Kidney epithelial cell (primary cell): ENCODE measurements at regions not wholly inside any gene's neighbourhood (a gene's known extent, or its start where the extent isn't known, plus 50 kb on each side); places are given as distances from the start of the nearest gene placed in this dataset.

ENCODE experiments used
- DNase-seq: peaks from one replicate; pipeline ENCODE4 v3.0.0-alpha.2; 2010; ENCODE audit warnings: low read depth
- H3K27me3 ChIP-seq: 2 replicates; pipeline ENCODE4 v1.6.0; 2011; ENCODE audit warnings: low read length; ENCODE audit not compliant: control insufficient read depth, insufficient read depth
- H3K36me3 ChIP-seq: 2 replicates; pipeline ENCODE4 v1.5.1; 2011; ENCODE audit warnings: low read length; ENCODE audit not compliant: control insufficient read depth, insufficient read depth
- H3K4me3 ChIP-seq: 2 replicates; pipeline ENCODE4 v1.5.1; 2011; ENCODE audit warnings: low read depth, mild to moderate bottlenecking, control low read depth, low read length
- TF ChIP-seq, protein P1 (sequence below): IDR thresholded peaks from 2 replicates; pipeline ENCODE4 v1.5.1; 2011; ENCODE audit warnings: mild to moderate bottlenecking, moderate library complexity, low read length, control low read depth, inconsistent platforms; ENCODE audit not compliant: insufficient read depth, poor library complexity, severe bottlenecking

DNA sequence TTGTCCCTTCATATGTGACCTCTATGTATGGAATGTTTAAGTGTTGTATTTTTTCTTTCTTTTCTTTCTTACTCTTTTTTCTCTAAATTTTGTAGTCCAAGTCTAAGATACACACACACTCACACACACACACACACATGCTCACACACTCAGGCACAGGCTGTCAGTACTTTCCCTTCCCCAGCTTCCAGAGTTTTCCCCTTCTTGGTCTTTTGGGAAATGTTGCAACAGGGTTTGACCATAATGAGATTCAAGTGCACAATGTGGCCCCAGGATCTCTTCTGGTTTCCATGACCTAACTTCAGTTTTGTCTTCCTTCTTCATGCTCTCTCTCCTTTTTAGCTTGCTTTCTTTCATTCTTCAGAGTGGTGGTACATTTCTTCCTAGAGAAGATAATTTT is 289.8 kb upstream of the FOXF1 start:
- no peak overlapping the region for H3K4me3 ChIP-seq
- peaks cover 3% of the 10 kb centered on the region for H3K27me3 ChIP-seq
- no peak for DNase-seq
- no peaks in the 10 kb centered on the region for H3K36me3 ChIP-seq
- TF ChIP-seq, protein P1, sequence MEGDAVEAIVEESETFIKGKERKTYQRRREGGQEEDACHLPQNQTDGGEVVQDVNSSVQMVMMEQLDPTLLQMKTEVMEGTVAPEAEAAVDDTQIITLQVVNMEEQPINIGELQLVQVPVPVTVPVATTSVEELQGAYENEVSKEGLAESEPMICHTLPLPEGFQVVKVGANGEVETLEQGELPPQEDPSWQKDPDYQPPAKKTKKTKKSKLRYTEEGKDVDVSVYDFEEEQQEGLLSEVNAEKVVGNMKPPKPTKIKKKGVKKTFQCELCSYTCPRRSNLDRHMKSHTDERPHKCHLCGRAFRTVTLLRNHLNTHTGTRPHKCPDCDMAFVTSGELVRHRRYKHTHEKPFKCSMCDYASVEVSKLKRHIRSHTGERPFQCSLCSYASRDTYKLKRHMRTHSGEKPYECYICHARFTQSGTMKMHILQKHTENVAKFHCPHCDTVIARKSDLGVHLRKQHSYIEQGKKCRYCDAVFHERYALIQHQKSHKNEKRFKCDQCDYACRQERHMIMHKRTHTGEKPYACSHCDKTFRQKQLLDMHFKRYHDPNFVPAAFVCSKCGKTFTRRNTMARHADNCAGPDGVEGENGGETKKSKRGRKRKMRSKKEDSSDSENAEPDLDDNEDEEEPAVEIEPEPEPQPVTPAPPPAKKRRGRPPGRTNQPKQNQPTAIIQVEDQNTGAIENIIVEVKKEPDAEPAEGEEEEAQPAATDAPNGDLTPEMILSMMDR, result no peak

DNA sequence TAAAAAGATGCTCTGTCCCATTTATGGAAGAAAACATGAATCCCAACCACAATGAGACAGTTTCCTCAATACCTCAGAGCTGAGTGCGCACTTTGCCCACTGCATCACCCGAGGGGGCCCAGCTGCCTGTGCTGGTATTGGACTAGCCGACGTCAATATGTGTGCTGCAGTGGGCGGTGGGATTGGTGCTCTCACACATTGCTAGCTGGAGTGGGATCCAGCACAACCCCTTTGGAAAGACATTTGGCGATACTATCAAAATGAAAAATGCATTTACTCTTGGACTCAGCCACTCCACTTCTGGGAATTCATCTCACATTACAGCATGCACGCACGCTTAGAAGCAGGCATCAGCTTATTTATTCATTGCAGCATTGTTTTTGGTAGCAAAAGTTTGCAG is 289.2 kb upstream of the FOXF1 start:
- H3K36me3 ChIP-seq, result no peaks in the 10 kb centered on the region
- no peak for DNase-seq
- H3K4me3 ChIP-seq, result no peak overlapping the region
- TF ChIP-seq, protein P1, result no peak
- peaks cover 3% of the 10 kb centered on the region for H3K27me3 ChIP-seq

DNA sequence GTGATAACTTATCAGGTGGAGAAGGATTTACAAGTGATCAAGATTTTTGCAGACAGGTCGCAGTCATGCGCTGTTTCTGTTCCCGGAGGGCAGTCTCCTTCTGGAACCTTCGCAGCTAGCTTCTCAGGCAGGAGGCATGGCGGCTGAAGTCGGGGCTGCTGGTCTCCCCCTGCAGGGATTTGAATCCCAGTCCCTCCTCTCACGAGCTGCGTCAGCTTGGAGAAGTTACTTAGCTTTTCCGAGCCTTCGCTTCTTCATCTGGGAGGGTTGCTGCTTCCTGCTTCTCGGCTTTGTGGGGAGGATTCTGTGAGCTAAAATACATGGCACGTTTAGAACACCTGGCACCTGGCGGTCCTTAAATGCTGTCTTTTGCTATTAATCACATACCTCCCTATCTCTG is 287.8 kb upstream of the FOXF1 start:
- TF ChIP-seq, protein P1, result no peak
- no peaks in the 10 kb centered on the region for H3K36me3 ChIP-seq
- no peak overlapping the region for H3K4me3 ChIP-seq
- H3K27me3 ChIP-seq, result peaks cover 3% of the 10 kb centered on the region
- DNase-seq, result no peak

DNA sequence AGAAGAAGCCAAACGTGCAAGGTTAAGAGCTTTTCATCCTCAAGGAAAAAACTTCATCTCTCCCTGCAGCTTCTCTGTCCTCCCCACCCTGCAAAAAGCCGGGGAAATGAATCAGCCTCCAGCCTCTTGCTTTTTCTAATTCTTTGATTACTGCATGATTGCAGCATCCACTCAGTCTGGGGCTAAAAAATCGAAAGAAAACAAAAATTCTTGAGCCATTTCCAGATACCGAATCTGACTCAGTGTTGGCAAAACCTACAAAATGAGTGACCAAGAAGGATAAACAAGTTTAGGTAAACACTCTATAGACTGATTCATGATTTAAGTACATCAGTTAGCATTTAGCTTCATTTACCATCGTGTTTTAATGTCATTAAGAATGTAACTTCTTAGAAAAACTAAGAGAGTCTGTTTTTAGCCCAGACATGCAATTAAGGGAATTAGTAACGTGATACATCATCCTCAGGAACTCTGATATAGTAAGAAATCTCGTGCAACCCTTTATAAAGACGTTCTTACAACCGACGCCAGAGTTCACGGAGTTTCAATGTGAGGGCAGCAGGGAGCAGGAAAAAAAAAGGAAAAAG is 287.3 kb upstream of the FOXF1 start:
- Histone ChIP-seq H3K36me3 (no peaks in the 10 kb centered on the region), H3K4me3 (no peak overlapping the region), H3K27me3 (peaks cover 6% of the 10 kb centered on the region)
- DNase-seq, result no peak
- TF ChIP-seq, protein P1, result no peak

DNA sequence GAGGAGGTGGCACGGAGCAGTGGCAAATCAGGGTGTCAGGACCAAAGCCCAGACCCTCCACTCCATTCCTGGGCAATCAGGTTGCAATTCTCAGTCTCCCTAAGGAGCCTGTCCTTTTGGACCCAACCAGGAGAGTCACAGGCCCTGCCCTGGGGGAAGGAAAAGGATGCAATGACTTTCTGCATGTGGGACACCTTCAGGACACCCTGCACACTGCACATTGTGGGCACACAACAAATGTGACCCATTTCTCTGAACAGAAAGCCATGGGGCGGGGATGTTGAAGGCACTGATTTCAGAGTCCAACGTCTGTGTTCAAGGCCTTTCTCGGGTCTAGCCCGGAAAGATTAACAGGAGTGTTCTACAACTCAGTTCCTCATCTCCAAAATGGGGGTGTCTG is 286.2 kb upstream of the FOXF1 start:
- Histone ChIP-seq H3K36me3 (no peaks in the 10 kb centered on the region), H3K4me3 (no peak overlapping the region), H3K27me3 (peaks cover 9% of the 10 kb centered on the region)
- TF ChIP-seq, protein P1, result no peak
- DNase-seq, result no peak

DNA sequence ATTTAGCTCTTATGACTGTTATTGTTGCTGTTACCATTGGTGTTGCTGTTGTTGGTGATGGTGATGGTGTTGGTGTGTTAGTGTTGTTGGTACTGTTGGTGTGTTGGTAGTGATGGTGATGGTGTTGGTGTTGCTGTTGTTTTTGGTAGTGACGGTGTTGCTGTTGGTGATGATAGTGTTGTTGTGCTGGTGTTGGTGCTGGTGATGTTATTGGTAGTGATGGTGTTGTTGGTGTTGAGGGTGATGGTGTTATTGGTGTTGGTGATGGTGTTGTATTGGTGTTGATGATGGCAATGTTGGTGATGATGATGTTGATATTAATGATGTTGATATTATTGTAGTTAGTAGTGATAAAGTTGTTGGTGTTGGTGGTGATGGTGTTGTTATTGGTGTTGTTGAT is 285.7 kb upstream of the FOXF1 start:
- no peak for DNase-seq

More for the DNA sequence above, 285.7 kb upstream of the FOXF1 start:
- TF ChIP-seq, protein P1, result no peak
- H3K4me3 ChIP-seq, result no peak overlapping the region
- no peaks in the 10 kb centered on the region for H3K36me3 ChIP-seq
- peaks cover 9% of the 10 kb centered on the region for H3K27me3 ChIP-seq
